ENCODE measurements at regions not wholly inside any gene's neighbourhood (a gene's known extent, or its start where the extent isn't known, plus 50 kb on each side); places are given as distances from the start of the nearest gene placed in this dataset.
A peak's percentile ranks its signal among the peaks of the same experiment; 100 is the strongest.

- peaks cover 15% of the 10 kb centered on the region; the same call in 1 of the 2 replicates for H3K27me3 ChIP-seq (ENCODE audit: control insufficient read depth, low read length)
- no peak overlapping the region for H3K27ac ChIP-seq (ENCODE audit: low read depth, low read length)
- TF ChIP-seq CTCF (IDR thresholded peaks at IDR 0.05; ENCODE audit: low read depth, low read length, poor library complexity, severe bottlenecking) (no peak), EZH2phosphoT487 (IDR thresholded peaks at IDR 0.05; ENCODE audit: borderline replicate concordance, low read length) (no peak)
- no peaks in the 10 kb centered on the region for H3K36me3 ChIP-seq (ENCODE audit: control insufficient read depth, low read length)
- peaks cover 12% of the 10 kb centered on the region for H3K4me1 ChIP-seq (ENCODE audit: control insufficient read depth, low read length)
- no peaks in the 10 kb centered on the region for H3K79me2 ChIP-seq (ENCODE audit: control insufficient read depth, low read length)
- H3K4me2 ChIP-seq (ENCODE audit: low read length) = no peak overlapping the region
- H4K20me1 ChIP-seq (ENCODE audit: control insufficient read depth, insufficient read depth, low read depth, low read length) = no peaks in the 10 kb centered on the region; the same call in 1 of the 2 replicates
- H3F3A ChIP-seq (ENCODE audit: control insufficient read depth, insufficient read depth) = no peaks in the 10 kb centered on the region
- no peak overlapping the region for H3K4me3 ChIP-seq (ENCODE audit: low read length)
- H3K9me3 ChIP-seq (ENCODE audit: control insufficient read depth, insufficient read depth, low read length) = no peaks in the 10 kb centered on the region
- H3K9me2 ChIP-seq (replicated peaks; ENCODE audit: control insufficient read depth, low read length) = no peaks in the 10 kb centered on the region
Measured at GRCh38 chr14:22230517-22230916, 358.5 kb downstream of the DAD1 start.

GRCh38 chr14:22227084-22227483, 361.9 kb downstream of the DAD1 start:
- Histone ChIP-seq H3K4me1 (ENCODE audit: control insufficient read depth, low read length) (peaks cover 12% of the 10 kb centered on the region), H3K79me2 (ENCODE audit: control insufficient read depth, low read length) (no peaks in the 10 kb centered on the region), H3K4me3 (ENCODE audit: low read length) (no peak overlapping the region), H3F3A (ENCODE audit: control insufficient read depth, insufficient read depth) (no peaks in the 10 kb centered on the region), H4K20me1 (ENCODE audit: control insufficient read depth, insufficient read depth, low read depth, low read length) (no peaks in the 10 kb centered on the region; the same call in 1 of the 2 replicates), H3K4me2 (ENCODE audit: low read length) (no peak overlapping the region), H3K9me3 (ENCODE audit: control insufficient read depth, insufficient read depth, low read length) (no peaks in the 10 kb centered on the region), H3K36me3 (ENCODE audit: control insufficient read depth, low read length) (no peaks in the 10 kb centered on the region), H3K9me2 (replicated peaks; ENCODE audit: control insufficient read depth, low read length) (no peaks in the 10 kb centered on the region), H3K27ac (ENCODE audit: low read depth, low read length) (no peak overlapping the region), H3K27me3 (ENCODE audit: control insufficient read depth, low read length) (peaks cover 27% of the 10 kb centered on the region)
- TF ChIP-seq EZH2phosphoT487 (IDR thresholded peaks at IDR 0.05; ENCODE audit: borderline replicate concordance, low read length) (no peak), CTCF (IDR thresholded peaks at IDR 0.05; ENCODE audit: low read depth, low read length, poor library complexity, severe bottlenecking) (no peak)

GRCh38 chr14:22226381-22226780, 362.6 kb downstream of the DAD1 start:
- no peak overlapping the region for H3K4me3 ChIP-seq (ENCODE audit: low read length)

More at GRCh38 chr14:22226381-22226780, 362.6 kb downstream of the DAD1 start:
- TF ChIP-seq EZH2phosphoT487 (IDR thresholded peaks at IDR 0.05; ENCODE audit: borderline replicate concordance, low read length) = no peak
- peak; percentile 44 for TF ChIP-seq CTCF (IDR thresholded peaks at IDR 0.05; ENCODE audit: low read depth, low read length, poor library complexity, severe bottlenecking)
- Histone ChIP-seq H3K79me2 (ENCODE audit: control insufficient read depth, low read length) (no peaks in the 10 kb centered on the region), H3K9me3 (ENCODE audit: control insufficient read depth, insufficient read depth, low read length) (no peaks in the 10 kb centered on the region), H3K4me2 (ENCODE audit: low read length) (peak overlapping the region; percentile 5), H3K27me3 (ENCODE audit: control insufficient read depth, low read length) (peaks cover 27% of the 10 kb centered on the region), H3K4me1 (ENCODE audit: control insufficient read depth, low read length) (peaks cover 12% of the 10 kb centered on the region), H4K20me1 (ENCODE audit: control insufficient read depth, insufficient read depth, low read depth, low read length) (no peaks in the 10 kb centered on the region; the same call in 1 of the 2 replicates), H3F3A (ENCODE audit: control insufficient read depth, insufficient read depth) (no peaks in the 10 kb centered on the region), H3K27ac (ENCODE audit: low read depth, low read length) (no peak overlapping the region), H3K36me3 (ENCODE audit: control insufficient read depth, low read length) (no peaks in the 10 kb centered on the region), H3K9me2 (replicated peaks; ENCODE audit: control insufficient read depth, low read length) (no peaks in the 10 kb centered on the region)

All from DOHH2 (cell line).